SKM-1 treated with dmso at 0.1 percent for 144 hours (cell line): ENCODE measurements at regions not wholly inside any gene's neighbourhood (a gene's known extent, or its start where the extent isn't known, plus 50 kb on each side); places are given as distances from the start of the nearest gene placed in this dataset.

Experiments
- DNase-seq: peaks from one replicate; lab custom pipeline; 2025; ENCODE audit not compliant: unreplicated experiment; lab: John Stamatoyannopoulos, UW

- DNase-seq: no peak
Observed at GRCh38 chr3:5531741-5532290, 344.3 kb downstream of the EDEM1 start.

- no peak for DNase-seq
Observed at GRCh38 chr3:5540532-5540931, 353.0 kb downstream of the EDEM1 start.

DNA sequence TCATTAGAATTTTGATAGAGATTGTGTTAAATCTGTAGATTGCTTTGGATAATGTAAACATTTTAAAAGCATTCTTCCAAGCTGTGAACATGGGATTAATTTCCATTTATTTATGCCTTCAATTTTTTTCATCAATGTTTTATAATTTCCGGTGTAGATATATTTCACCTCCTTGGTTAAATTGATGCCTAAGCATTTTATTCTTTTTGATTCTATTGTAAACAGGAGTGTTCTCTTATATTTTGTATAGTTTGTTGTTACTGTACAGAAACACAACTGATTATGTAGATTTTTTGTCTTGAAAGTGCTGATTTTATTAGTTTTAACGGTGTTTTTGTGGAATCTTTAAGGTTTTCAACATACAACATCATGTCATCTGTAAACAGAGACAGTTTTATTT lies 355.0 kb downstream of the EDEM1 start:
- no peak for DNase-seq

- DNase-seq: no peak
Observed at GRCh38 chr3:5543047-5543446, 355.5 kb downstream of the EDEM1 start.

GRCh38 chr3:5545719-5546118 lies 358.2 kb downstream of the EDEM1 start:
- no peak for DNase-seq

- no peak for DNase-seq
Observed at GRCh38 chr3:5553203-5553602, 365.7 kb downstream of the EDEM1 start.

DNA sequence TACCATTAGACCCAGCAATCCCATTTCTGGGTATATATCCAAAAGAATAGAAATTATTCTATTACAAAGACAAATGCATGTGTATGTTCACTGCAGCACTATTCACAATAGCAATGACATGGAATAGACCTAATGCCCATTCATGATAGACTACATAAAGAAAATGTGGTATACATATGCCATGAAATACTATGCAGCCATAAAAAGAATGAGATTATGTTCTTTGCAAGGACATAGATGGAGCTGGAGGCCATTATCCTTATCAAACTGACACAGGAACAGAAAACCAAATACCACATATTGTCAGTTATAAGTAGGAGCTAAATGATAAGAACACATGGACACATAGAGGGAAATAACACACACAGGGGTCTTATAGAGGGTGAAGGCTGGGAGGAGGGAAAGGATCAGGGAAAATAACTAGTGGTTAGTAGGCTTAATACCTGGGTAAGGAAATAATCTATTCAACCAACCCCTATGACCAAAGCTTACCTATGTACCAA lies 366.8 kb downstream of the EDEM1 start:
- DNase-seq: no peak

GRCh38 chr3:5560199-5560598 lies 372.7 kb downstream of the EDEM1 start:
- peak; percentile 8 for DNase-seq

- DNase-seq: no peak
Observed at GRCh38 chr3:5563537-5564277, 376.2 kb downstream of the EDEM1 start.

DNA sequence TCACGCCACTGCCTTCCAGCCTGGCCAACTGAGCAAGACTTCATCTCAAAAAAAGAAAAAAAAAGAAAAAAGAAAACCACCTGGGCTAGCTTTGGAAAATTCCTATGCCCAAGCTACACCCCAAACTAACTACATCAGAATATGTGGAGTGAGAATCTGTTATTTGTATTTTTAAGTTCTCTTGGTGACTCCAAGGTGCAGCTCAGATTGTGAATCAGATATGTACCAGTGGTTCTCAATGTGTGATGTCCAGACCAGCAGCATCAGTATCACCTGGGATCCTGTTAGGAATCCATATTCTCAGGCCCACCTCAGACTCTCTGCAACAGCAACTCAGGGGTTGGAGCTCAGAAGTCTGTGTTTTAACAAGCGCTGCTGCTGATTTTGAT lies 376.8 kb downstream of the EDEM1 start:
- no peak for DNase-seq

- DNase-seq: no peak
Observed at GRCh38 chr3:5565026-5565425, 377.5 kb downstream of the EDEM1 start.

- DNase-seq: no peak
Observed at GRCh38 chr3:5567113-5567512, 379.6 kb downstream of the EDEM1 start.

DNA sequence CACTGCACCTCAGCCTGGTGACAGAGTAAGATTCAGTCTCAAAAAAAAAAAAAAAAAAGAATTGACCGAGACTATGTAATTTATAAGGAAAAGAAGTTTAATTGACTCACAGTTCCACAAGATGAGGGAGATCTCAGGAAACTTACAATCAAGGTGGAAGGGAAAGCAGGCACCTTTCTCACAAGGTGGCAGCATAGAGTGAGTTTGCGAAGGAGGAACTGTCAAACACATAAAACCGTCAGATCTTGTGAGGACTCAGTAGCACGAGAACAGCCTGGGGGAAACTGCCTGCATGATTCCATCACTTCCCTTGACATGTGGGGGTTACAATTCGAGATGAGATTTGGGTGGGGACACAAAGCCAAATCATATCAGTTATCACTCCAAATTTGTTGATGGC lies 380.9 kb downstream of the EDEM1 start:
- DNase-seq: peak; percentile 33

DNA sequence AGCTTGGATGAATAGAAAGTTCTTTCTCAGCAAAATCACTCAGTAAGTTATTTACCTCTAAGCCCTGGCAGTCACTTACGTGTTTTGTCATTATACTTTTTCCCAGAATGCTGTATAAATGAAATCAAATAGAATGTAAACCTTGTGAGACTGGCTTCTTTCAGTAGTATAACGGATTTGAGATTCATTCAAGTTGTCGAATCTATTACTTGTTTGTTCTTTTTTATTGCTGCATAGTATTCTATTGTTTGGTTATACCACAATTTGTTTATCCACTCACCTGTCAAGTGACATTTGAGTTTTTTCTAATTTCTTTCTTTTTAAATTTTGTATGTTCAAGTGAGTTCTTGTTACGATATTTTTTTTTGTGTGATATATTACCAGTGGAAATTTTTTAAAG lies 381.6 kb downstream of the EDEM1 start:
- no peak for DNase-seq

DNA sequence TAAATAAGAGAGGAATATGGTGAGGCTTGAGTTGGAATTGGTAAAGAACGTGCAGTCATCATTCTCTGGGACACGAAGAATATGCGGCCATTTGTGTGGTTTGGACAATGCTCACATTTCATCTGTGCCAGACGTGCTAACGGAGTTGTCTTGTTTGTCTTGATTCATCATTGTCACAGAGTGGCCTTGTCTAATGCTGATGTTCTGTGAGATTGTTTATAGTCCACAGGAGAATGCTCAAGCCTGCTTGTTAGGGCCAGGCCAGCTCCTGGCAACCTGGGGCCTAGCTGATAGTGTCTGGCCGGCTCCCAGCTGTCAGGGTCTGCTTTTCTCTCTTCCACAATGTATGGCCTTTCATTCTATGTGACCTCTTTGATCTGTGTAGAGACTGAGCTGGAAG lies 384.7 kb downstream of the EDEM1 start:
- no peak for DNase-seq

- no peak for DNase-seq
Observed at GRCh38 chr3:5576277-5577011, 388.9 kb downstream of the EDEM1 start.

GRCh38 chr3:5579139-5579602 lies 391.7 kb downstream of the EDEM1 start:
- no peak for DNase-seq

DNA sequence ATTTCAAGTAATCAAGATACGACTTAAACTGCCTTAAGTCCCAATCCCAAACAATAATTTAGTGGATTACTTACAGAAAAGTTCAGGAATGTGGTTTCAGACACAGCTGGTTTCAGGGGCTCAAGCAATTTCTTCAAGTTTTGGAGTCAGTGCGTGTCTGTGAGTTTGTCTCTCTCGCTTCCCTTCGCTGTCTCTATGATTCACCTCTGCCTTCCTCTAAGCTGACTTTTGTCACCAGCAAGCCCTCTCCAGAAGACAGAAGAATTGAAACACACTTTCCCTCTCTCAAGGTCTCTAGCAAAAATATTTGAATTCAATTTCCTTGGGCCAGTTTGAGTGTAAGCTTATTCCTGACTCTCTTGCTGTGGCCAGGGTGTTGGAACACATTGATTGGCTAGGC lies 392.4 kb downstream of the EDEM1 start:
- DNase-seq: no peak

GRCh38 chr3:5580826-5581225 lies 393.3 kb downstream of the EDEM1 start:
- no peak for DNase-seq

GRCh38 chr3:5581743-5582142 lies 394.2 kb downstream of the EDEM1 start:
- no peak for DNase-seq

- DNase-seq: no peak
Observed at GRCh38 chr3:5583920-5584319, 396.4 kb downstream of the EDEM1 start.

DNA sequence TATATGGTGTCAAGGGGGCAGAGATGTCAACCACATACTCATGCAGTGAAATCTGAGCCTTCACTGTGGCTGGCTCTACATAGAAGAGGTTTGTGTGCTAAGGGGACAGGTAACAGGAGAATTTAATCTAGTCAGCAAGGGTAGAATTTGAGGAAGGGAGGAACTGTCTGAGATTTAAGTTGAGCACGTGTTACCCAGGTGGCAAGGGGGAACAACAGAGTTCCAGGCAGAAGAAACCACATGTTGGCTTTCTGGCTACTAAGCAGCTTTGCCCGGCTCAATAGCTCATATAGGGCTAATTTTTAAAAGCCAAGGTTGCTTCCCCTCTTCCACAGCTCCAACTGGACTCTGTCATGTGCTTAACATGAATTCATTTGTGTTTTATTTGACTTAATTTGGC lies 397.6 kb downstream of the EDEM1 start:
- DNase-seq: no peak
